ENCODE measurements at regions not wholly inside any gene's neighbourhood (a gene's known extent, or its start where the extent isn't known, plus 50 kb on each side); places are given as distances from the start of the nearest gene placed in this dataset.

GRCh38 chr2:16261791-16262190, 321.4 kb downstream of the MYCN start:
- no peak overlapping the region for H4K5ac ChIP-seq (ENCODE audit: low read depth, low read length)
- no peak overlapping the region for H4K91ac ChIP-seq (ENCODE audit: insufficient read depth, low read depth, low read length)
- no peak overlapping the region for H4K8ac ChIP-seq (ENCODE audit: low read depth in 2 of 2, low read length in 2 of 2)
- H3K14ac ChIP-seq (replicated peaks; ENCODE audit: low read depth, low read length): no peak overlapping the region
- TF ChIP-seq SMC3 (IDR thresholded peaks at IDR 0.05; ENCODE audit: low read depth, low read length): no peak
- TF ChIP-seq MXI1 (IDR thresholded peaks at IDR 0.05; ENCODE audit: borderline replicate concordance, low read depth, low read length): no peak
- no peak for TF ChIP-seq RAD21 (IDR thresholded peaks at IDR 0.05; ENCODE audit: low read length)
- TF ChIP-seq CHD1 (IDR thresholded peaks at IDR 0.05; ENCODE audit: low read depth, low read length): no peak
- no peak for TF ChIP-seq NFE2L2 (IDR thresholded peaks at IDR 0.05; ENCODE audit: low read depth, low read length)
- TF ChIP-seq CEBPB (IDR thresholded peaks at IDR 0.05; ENCODE audit: low read depth, low read length): no peak
- no peak for TF ChIP-seq MAZ (IDR thresholded peaks at IDR 0.05; ENCODE audit: borderline replicate concordance, low read depth, low read length)
- no peak for TF ChIP-seq BHLHE40 (IDR thresholded peaks at IDR 0.05; ENCODE audit: low read depth, low read length)
- TF ChIP-seq ELK1 (IDR thresholded peaks at IDR 0.05; ENCODE audit: borderline replicate concordance, low read depth, low read length): no peak
- TF ChIP-seq MAFK (IDR thresholded peaks at IDR 0.05; ENCODE audit: low read depth, low read length): no peak
- TF ChIP-seq POLR2A (IDR thresholded peaks at IDR 0.05; ENCODE audit: low read depth, low read length): no peak
- TF ChIP-seq RCOR1 (IDR thresholded peaks at IDR 0.05; ENCODE audit: insufficient replicate concordance, low read length): no peak
- TF ChIP-seq USF2 (IDR thresholded peaks at IDR 0.05; ENCODE audit: low read depth, low read length): no peak
- TF ChIP-seq RFX5 (IDR thresholded peaks at IDR 0.05; ENCODE audit: low read depth, low read length): no peak
- no peak for TF ChIP-seq FOS (IDR thresholded peaks at IDR 0.05; ENCODE audit: low read depth, low read length)
- no peak for TF ChIP-seq CTCF (conservative IDR thresholded peaks at IDR 0.05; ENCODE audit: low read depth, low read length)
- H3K27ac ChIP-seq (ENCODE audit: insufficient read depth, low read length): no peak overlapping the region
- H3K4ac ChIP-seq (ENCODE audit: low read depth, low read length): no peak overlapping the region
- no peak overlapping the region for H2BK120ac ChIP-seq (ENCODE audit: low read depth, low read length)
- WGBS, 2 experiments (ENCODE audit: extremely low coverage in 2 of 2, insufficient read length in 1 of 2): no CpG with 5 or more reads among the region's 2 CpGs
- in situ Hi-C loops (cut with MboI; ENCODE audit: low sequenced_read_pairs) (no loop called here), intact Hi-C loops (cut with micrococcal nuclease) (no loop called here), dilution Hi-C loops (cut with HindIII; ENCODE audit: low sequenced_read_pairs, unreplicated experiment) (no loop called here)
- no peak overlapping the region for H2AK9ac ChIP-seq (replicated peaks; ENCODE audit: low read depth, low read length, poor library complexity)
- no peaks in the 10 kb centered on the region for H3K27me3 ChIP-seq (ENCODE audit: control insufficient read depth, insufficient read depth, low read length)
- H2BK5ac ChIP-seq (ENCODE audit: low read depth, low read length, poor library complexity, severe bottlenecking): no peak overlapping the region
- no peaks in the 10 kb centered on the region for H3K4me1 ChIP-seq (ENCODE audit: control insufficient read depth, insufficient read depth, low read length)
- H2AK5ac ChIP-seq (ENCODE audit: low read depth, low read length): no peak overlapping the region
- no peak overlapping the region for H2BK15ac ChIP-seq (ENCODE audit: low read depth, low read length)
- no peak overlapping the region for H3K4me2 ChIP-seq (ENCODE audit: low read depth, low read length)
- no peak overlapping the region for H2BK20ac ChIP-seq (ENCODE audit: low read depth, low read length)
- no peak overlapping the region for H3K18ac ChIP-seq (ENCODE audit: low read depth, low read length)
- no peak overlapping the region for H3K56ac ChIP-seq (ENCODE audit: extremely low read depth, insufficient read depth, low read length)
- BruUV-seq (replicated peaks): no TSS peak
- H3K23ac ChIP-seq (ENCODE audit: low read depth, low read length): no peak overlapping the region
- ATAC-seq (ENCODE audit: low read depth) (no peak), DNase-seq (no peak)
- H3K4me3 ChIP-seq (ENCODE audit: insufficient read depth, low read depth, low read length): no peak overlapping the region
- H2AFZ ChIP-seq (replicated peaks; ENCODE audit: low read length, poor library complexity): no peak overlapping the region
- H3K9ac ChIP-seq (ENCODE audit: low read depth, low read length): no peak overlapping the region
- POLR2A ChIA-PET (ENCODE audit: unreplicated experiment): no interaction called here
- H4K20me1 ChIP-seq (ENCODE audit: insufficient read depth, low read length): no peaks in the 10 kb centered on the region
- H3K79me1 ChIP-seq (ENCODE audit: low read depth in 1 of 2, low read length in 2 of 2): no peaks in the 10 kb centered on the region
- H3K9me1 ChIP-seq (ENCODE audit: insufficient read depth, low read length): no peaks in the 10 kb centered on the region
- CTCF ChIA-PET: no interaction called here
- peaks cover 35% of the 10 kb centered on the region for H3K9me3 ChIP-seq (ENCODE audit: control insufficient read depth, insufficient read depth, low read length)
- H3K36me3 ChIP-seq (ENCODE audit: control insufficient read depth, insufficient read depth, low read length): no peaks in the 10 kb centered on the region

All from IMR-90 (cell line).